Spleen (tissue), 7 donors: ENCODE measurements at regions not wholly inside any gene's neighbourhood (a gene's known extent, or its start where the extent isn't known, plus 50 kb on each side); places are given as distances from the start of the nearest gene placed in this dataset.

Experiments used
- POLR2AphosphoS5 ChIP-seq, 3 donors: sonication (generic); formaldehyde crosslinking; IDR thresholded peaks; one replicate each; pipeline ENCODE4 v1.5.1; 2017; ENCODE audit warnings: antibody characterized with exemption in 3 of 3
- TF ChIP-seq, protein P1 (sequence below), 11 experiments: fragments of 200-600 bp in 7 of 11; fragments of 450-650 bp in 4 of 11; sonication (generic) in 4 of 11; IDR thresholded peaks in 8 of 11; conservative IDR thresholded peaks in 3 of 11; 1 replicate in 7 of 11; 2 replicates in 4 of 11; pipeline versions ENCODE4 v1.4.0 to v1.8.0; 2016 to 2021; ENCODE audit warnings: antibody characterized with exemption in 11 of 11, inconsistent platforms in 4 of 11, mild to moderate bottlenecking in 1 of 11
- donor health status: DM: no; HTN: no; CAD: no; lungs with moderate emphysema.
- donor health status: DM: no; HTN: no; CAD: no.
- donor health status: DM: no; HTN: no; CAD: no.

DNA sequence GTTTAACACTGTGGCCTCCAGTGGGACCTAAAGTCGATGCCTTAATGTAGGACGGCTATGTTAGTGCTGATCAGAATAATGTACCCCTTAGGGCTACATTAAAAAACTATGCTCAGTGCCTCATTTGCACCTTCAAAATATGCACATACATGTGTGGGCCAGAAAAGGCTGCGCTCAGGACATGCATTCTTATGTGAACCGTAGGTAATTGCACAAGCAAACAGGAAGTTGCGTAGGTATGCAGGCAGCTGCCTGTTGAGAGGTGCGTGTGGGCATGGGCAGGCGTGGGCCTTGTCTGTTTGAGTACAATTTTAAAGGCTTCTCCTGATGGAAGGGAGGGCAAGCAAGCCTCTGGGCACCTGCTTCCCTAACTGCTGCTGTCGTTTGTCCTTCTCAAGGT is 116.2 kb upstream of the JAG1 start:
- TF ChIP-seq, protein P1, sequence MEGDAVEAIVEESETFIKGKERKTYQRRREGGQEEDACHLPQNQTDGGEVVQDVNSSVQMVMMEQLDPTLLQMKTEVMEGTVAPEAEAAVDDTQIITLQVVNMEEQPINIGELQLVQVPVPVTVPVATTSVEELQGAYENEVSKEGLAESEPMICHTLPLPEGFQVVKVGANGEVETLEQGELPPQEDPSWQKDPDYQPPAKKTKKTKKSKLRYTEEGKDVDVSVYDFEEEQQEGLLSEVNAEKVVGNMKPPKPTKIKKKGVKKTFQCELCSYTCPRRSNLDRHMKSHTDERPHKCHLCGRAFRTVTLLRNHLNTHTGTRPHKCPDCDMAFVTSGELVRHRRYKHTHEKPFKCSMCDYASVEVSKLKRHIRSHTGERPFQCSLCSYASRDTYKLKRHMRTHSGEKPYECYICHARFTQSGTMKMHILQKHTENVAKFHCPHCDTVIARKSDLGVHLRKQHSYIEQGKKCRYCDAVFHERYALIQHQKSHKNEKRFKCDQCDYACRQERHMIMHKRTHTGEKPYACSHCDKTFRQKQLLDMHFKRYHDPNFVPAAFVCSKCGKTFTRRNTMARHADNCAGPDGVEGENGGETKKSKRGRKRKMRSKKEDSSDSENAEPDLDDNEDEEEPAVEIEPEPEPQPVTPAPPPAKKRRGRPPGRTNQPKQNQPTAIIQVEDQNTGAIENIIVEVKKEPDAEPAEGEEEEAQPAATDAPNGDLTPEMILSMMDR (IDR thresholded peaks at IDR 0.05 in 8 of 11, conservative IDR thresholded peaks at IDR 0.05 in 3 of 11): no peak
- no peak for TF ChIP-seq POLR2AphosphoS5 (IDR thresholded peaks at IDR 0.05)
